Panc1 (cell line): ENCODE measurements at regions not wholly inside any gene's neighbourhood (a gene's known extent, or its start where the extent isn't known, plus 50 kb on each side); places are given as distances from the start of the nearest gene placed in this dataset.

Experiments used
- POLR2AphosphoS5 ChIP-seq: IDR thresholded peaks from 2 replicates; pipeline ENCODE4 v1.6.1; 2012; ENCODE audit warnings: mild to moderate bottlenecking, low read depth, low read length, moderate library complexity
- SIN3A ChIP-seq: IDR thresholded peaks from 2 replicates; pipeline ENCODE4 v1.6.1; 2012; ENCODE audit warnings: low read depth, mild to moderate bottlenecking, low read length, moderate library complexity, borderline replicate concordance; ENCODE audit not compliant: insufficient read depth
- TF ChIP-seq, protein P1 (sequence below): fragments of 450-650 bp; IDR thresholded peaks from 2 replicates; pipeline ENCODE4 v1.5.1; 2017; ENCODE audit warnings: mild to moderate bottlenecking

DNA sequence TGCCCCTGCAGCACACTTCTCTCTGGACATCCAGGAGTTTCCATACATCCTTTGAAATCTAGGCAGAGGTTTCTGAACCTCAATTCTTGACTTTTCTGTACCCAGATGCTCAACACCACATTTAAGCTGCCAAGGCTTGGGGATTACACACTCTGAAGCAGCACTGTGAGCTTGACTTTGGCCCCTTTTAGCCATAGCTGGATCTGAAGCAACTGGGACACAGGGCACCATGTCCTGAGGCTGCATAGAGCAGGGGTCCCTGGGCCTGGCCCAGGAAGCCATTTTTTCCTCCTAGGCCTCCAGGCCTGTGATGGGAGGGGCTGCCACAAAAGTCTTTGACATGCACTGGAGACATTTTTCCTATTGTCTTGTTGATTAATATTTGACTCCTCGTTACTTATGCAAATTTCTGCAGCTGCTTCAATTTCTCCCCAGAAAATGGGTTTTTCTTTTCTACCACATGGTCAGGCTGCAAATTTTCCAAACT, 694.0 kb downstream of the DIPK2A start:
- TF ChIP-seq, protein P1, sequence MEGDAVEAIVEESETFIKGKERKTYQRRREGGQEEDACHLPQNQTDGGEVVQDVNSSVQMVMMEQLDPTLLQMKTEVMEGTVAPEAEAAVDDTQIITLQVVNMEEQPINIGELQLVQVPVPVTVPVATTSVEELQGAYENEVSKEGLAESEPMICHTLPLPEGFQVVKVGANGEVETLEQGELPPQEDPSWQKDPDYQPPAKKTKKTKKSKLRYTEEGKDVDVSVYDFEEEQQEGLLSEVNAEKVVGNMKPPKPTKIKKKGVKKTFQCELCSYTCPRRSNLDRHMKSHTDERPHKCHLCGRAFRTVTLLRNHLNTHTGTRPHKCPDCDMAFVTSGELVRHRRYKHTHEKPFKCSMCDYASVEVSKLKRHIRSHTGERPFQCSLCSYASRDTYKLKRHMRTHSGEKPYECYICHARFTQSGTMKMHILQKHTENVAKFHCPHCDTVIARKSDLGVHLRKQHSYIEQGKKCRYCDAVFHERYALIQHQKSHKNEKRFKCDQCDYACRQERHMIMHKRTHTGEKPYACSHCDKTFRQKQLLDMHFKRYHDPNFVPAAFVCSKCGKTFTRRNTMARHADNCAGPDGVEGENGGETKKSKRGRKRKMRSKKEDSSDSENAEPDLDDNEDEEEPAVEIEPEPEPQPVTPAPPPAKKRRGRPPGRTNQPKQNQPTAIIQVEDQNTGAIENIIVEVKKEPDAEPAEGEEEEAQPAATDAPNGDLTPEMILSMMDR: no peak
- no peak for TF ChIP-seq POLR2AphosphoS5
- TF ChIP-seq SIN3A: no peak
